Panc1 (cell line): ENCODE measurements at regions not wholly inside any gene's neighbourhood (a gene's known extent, or its start where the extent isn't known, plus 50 kb on each side); places are given as distances from the start of the nearest gene placed in this dataset.

Experiments used
- POLR2AphosphoS5 ChIP-seq: IDR thresholded peaks from 2 replicates; pipeline ENCODE4 v1.6.1; 2012; ENCODE audit warnings: mild to moderate bottlenecking, low read depth, low read length, moderate library complexity
- TCF7L2 ChIP-seq: IDR thresholded peaks from 2 replicates; pipeline ENCODE4 v1.6.1; 2011; ENCODE audit warnings: mild to moderate bottlenecking, low read depth, low read length, inconsistent platforms
- TF ChIP-seq, protein P1 (sequence below), 2 experiments: IDR thresholded peaks; 2 replicates each; pipeline ENCODE4 v1.6.1; 2011 to 2012; ENCODE audit warnings: low read depth in 2 of 2, control low read depth in 1 of 2, low read length in 1 of 2, mild to moderate bottlenecking in 1 of 2, moderate library complexity in 1 of 2; ENCODE audit not compliant: insufficient read depth in 1 of 2
- TF ChIP-seq, protein P2 (sequence below): fragments of 450-650 bp; IDR thresholded peaks from 2 replicates; pipeline ENCODE4 v1.5.1; 2017; ENCODE audit warnings: mild to moderate bottlenecking

DNA sequence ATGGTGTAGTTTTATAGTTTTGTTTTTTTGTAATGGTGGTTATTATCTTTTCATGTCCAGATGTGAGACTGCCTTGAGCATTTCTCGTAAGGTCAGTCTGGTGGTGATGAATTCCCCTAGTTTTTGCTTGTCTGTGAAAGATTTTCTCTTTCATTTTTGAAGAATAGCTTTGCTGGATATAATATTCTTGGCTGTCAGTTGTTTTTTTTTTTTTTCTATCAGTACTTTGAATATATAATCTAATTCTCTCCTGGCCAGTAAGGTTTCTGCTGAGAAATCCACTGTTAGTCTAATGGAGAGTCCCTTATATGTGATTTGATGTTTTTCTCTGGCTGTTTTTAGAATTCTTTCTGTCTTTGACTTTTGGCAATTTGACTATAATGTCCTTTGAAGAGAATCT lies 106.9 kb downstream of the CARTPT start:
- TF ChIP-seq, protein P1, sequence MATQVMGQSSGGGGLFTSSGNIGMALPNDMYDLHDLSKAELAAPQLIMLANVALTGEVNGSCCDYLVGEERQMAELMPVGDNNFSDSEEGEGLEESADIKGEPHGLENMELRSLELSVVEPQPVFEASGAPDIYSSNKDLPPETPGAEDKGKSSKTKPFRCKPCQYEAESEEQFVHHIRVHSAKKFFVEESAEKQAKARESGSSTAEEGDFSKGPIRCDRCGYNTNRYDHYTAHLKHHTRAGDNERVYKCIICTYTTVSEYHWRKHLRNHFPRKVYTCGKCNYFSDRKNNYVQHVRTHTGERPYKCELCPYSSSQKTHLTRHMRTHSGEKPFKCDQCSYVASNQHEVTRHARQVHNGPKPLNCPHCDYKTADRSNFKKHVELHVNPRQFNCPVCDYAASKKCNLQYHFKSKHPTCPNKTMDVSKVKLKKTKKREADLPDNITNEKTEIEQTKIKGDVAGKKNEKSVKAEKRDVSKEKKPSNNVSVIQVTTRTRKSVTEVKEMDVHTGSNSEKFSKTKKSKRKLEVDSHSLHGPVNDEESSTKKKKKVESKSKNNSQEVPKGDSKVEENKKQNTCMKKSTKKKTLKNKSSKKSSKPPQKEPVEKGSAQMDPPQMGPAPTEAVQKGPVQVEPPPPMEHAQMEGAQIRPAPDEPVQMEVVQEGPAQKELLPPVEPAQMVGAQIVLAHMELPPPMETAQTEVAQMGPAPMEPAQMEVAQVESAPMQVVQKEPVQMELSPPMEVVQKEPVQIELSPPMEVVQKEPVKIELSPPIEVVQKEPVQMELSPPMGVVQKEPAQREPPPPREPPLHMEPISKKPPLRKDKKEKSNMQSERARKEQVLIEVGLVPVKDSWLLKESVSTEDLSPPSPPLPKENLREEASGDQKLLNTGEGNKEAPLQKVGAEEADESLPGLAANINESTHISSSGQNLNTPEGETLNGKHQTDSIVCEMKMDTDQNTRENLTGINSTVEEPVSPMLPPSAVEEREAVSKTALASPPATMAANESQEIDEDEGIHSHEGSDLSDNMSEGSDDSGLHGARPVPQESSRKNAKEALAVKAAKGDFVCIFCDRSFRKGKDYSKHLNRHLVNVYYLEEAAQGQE (IDR thresholded peaks at IDR 0.05; ENCODE audit: insufficient read depth in 1 of 2, low read depth in 2 of 2, low read length in 1 of 2), result no peak
- TF ChIP-seq, protein P2, sequence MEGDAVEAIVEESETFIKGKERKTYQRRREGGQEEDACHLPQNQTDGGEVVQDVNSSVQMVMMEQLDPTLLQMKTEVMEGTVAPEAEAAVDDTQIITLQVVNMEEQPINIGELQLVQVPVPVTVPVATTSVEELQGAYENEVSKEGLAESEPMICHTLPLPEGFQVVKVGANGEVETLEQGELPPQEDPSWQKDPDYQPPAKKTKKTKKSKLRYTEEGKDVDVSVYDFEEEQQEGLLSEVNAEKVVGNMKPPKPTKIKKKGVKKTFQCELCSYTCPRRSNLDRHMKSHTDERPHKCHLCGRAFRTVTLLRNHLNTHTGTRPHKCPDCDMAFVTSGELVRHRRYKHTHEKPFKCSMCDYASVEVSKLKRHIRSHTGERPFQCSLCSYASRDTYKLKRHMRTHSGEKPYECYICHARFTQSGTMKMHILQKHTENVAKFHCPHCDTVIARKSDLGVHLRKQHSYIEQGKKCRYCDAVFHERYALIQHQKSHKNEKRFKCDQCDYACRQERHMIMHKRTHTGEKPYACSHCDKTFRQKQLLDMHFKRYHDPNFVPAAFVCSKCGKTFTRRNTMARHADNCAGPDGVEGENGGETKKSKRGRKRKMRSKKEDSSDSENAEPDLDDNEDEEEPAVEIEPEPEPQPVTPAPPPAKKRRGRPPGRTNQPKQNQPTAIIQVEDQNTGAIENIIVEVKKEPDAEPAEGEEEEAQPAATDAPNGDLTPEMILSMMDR, result no peak
- TF ChIP-seq POLR2AphosphoS5 (no peak), TCF7L2 (no peak)
